ENCODE measurements at regions not wholly inside any gene's neighbourhood (a gene's known extent, or its start where the extent isn't known, plus 50 kb on each side); places are given as distances from the start of the nearest gene placed in this dataset.

- no peak for DNase-seq (ENCODE audit: low spot score in 2 of 2)
- no peaks in the 10 kb centered on the region for H3K36me3 ChIP-seq
- no peaks in the 10 kb centered on the region for H3K27me3 ChIP-seq
- no peaks in the 10 kb centered on the region for H3K9me3 ChIP-seq
- no peak overlapping the region for H3K4me3 ChIP-seq
- 77% methylated on average over 4 of the region's 4 CpGs for WGBS
- no peak overlapping the region for H3K27ac ChIP-seq
- TF ChIP-seq POLR2A (IDR thresholded peaks at IDR 0.05), result no peak
- no peak for TF ChIP-seq EP300 (IDR thresholded peaks at IDR 0.05)
- no peak for TF ChIP-seq POLR2AphosphoS5 (IDR thresholded peaks at IDR 0.05)
- TF ChIP-seq CTCF (IDR thresholded peaks at IDR 0.05), result no peak
- H3K4me1 ChIP-seq, result no peaks in the 10 kb centered on the region
These were observed 808.4 kb upstream of the LUZP2 start for GRCh38 chr11:23688411-23688810.

DNA sequence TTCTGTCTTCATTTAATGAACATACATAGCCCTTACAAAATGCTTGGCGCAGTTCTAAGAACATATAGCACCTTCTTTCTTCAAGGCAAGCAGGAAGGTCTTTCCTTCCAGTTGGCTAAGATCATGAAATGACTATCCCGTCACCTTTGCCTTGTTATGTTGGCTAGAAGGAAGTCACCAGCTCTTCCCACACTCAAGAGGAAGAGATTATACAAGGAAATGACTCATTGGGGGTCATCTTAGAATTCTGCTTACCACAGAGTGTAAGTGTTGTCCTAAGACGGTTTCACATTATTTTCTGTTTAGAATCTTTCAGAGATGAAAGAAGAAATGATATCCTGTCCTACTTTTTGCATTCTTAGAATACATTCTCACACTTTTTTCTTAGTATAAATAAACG is 808.0 kb upstream of the LUZP2 start:
- no peak for DNase-seq (ENCODE audit: low spot score in 2 of 2)
- Histone ChIP-seq H3K4me3 (no peak overlapping the region), H3K27ac (no peak overlapping the region), H3K36me3 (no peaks in the 10 kb centered on the region), H3K27me3 (no peaks in the 10 kb centered on the region), H3K4me1 (no peaks in the 10 kb centered on the region), H3K9me3 (no peaks in the 10 kb centered on the region)
- TF ChIP-seq CTCF (IDR thresholded peaks at IDR 0.05) (no peak), POLR2A (IDR thresholded peaks at IDR 0.05) (no peak), EP300 (IDR thresholded peaks at IDR 0.05) (no peak), POLR2AphosphoS5 (IDR thresholded peaks at IDR 0.05) (no peak)
- 72% methylated on average over 4 of the region's 4 CpGs for WGBS

DNA sequence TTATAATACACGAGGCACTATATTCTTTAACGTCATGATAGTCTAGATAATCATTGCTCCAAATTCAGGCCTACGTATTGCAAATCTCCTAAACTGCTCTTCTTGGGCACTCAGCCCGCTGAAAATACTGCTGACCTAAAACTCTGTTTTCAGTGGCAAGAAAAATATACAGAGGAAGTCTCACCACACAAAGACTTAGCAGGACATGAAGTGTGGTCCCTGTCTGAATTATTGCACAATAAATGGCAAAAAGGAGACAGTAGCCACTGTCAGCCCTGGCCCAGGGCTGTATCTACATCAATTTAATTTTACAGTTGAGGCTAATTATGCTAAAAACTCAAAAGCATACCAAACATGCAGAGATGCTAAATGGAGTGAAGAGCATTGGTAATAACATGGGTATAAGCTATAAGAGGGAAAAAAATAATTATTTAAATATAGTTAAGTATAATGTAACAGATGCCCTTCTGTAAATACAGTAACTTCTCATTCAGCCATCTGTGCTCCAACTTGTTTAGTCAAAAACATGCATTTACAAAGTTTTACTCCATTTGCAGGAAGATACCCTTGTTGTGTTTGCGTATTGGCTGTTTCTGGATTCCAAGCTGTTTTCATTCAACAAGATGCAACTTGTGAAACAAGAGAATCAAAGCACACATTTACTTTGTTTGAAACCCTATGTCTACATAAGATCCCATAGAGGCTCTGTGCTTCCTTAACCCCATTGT is 800.0 kb upstream of the LUZP2 start:
- Histone ChIP-seq H3K27me3 (no peaks in the 10 kb centered on the region), H3K36me3 (no peaks in the 10 kb centered on the region), H3K4me1 (no peaks in the 10 kb centered on the region), H3K9me3 (no peaks in the 10 kb centered on the region), H3K27ac (no peak overlapping the region), H3K4me3 (no peak overlapping the region)
- TF ChIP-seq POLR2AphosphoS5 (IDR thresholded peaks at IDR 0.05) (no peak), POLR2A (IDR thresholded peaks at IDR 0.05) (no peak), CTCF (IDR thresholded peaks at IDR 0.05) (no peak), EP300 (IDR thresholded peaks at IDR 0.05) (no peak)
- no peak for DNase-seq (ENCODE audit: low spot score in 2 of 2)
- WGBS, result 90% methylated on average over 5 of the region's 5 CpGs

GRCh38 chr11:23704183-23704582 is 792.7 kb upstream of the LUZP2 start:
- no peak for DNase-seq (ENCODE audit: low spot score in 2 of 2)
- Histone ChIP-seq H3K4me3 (no peak overlapping the region), H3K27ac (no peak overlapping the region), H3K4me1 (no peaks in the 10 kb centered on the region), H3K9me3 (no peaks in the 10 kb centered on the region), H3K27me3 (no peaks in the 10 kb centered on the region), H3K36me3 (no peaks in the 10 kb centered on the region)
- WGBS, result 62% methylated on average over 1 of the region's 1 CpG
- TF ChIP-seq POLR2AphosphoS5 (IDR thresholded peaks at IDR 0.05) (no peak), EP300 (IDR thresholded peaks at IDR 0.05) (no peak), POLR2A (IDR thresholded peaks at IDR 0.05) (no peak), CTCF (IDR thresholded peaks at IDR 0.05) (no peak)

DNA sequence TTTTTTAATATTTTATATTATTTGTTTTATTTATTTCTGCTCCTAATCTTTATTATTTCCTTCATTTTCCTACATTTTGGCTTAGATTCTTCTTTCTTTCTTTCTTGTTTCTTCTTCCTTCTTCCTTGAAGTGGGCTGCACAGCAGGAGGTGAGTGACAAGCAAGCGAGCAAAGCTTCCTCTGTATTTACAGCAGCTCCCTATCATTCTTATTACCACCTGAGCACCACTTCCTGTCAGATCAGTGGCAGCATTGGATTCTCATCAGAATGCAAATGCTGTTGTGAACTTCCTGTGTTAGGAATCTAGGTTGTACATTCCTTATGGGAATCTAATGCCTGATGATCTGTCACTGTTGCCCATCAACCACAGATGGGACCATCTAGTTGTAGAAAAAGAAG is 784.9 kb upstream of the LUZP2 start:
- H3K36me3 ChIP-seq, result no peaks in the 10 kb centered on the region
- peaks cover 12% of the 10 kb centered on the region for H3K9me3 ChIP-seq
- no peak overlapping the region for H3K27ac ChIP-seq
- H3K27me3 ChIP-seq, result no peaks in the 10 kb centered on the region
- DNase-seq (ENCODE audit: low spot score in 2 of 2), result no peak
- 81% methylated on average over 1 of the region's 1 CpG for WGBS
- no peaks in the 10 kb centered on the region for H3K4me1 ChIP-seq
- no peak overlapping the region for H3K4me3 ChIP-seq
- TF ChIP-seq POLR2A (IDR thresholded peaks at IDR 0.05) (no peak), POLR2AphosphoS5 (IDR thresholded peaks at IDR 0.05) (no peak), EP300 (IDR thresholded peaks at IDR 0.05) (no peak), CTCF (IDR thresholded peaks at IDR 0.05) (no peak)

All from suprapubic skin (tissue), 4 donors.